HCT116 (cell line): ENCODE measurements at regions not wholly inside any gene's neighbourhood (a gene's known extent, or its start where the extent isn't known, plus 50 kb on each side); places are given as distances from the start of the nearest gene placed in this dataset.

ENCODE experiments used
- ATAC-seq: fragments of 200-7000 bp; cut with Tn5 transposase; 2 replicates; pipeline ENCODE4 v1.9.1; 2020; ENCODE audit warnings: mild to moderate bottlenecking, moderate library complexity
- BruUV-seq: library from RNA; stranded (reverse); fragments of 400-500 nt; replicated peaks from 2 replicates; lab custom pipeline; 2021; lab: Mats Ljungman, UMichigan
- CTCF ChIA-PET: fragments of 300-600 bp; sonication (Branson Sonifier 250); formaldehyde crosslinking; loops from one replicate; lab custom pipeline; 2021; ENCODE audit warnings: antibody characterized with exemption; lab: Charles Lee
- POLR2A ChIA-PET: fragments of 300-600, 350-600 bp; sonication (Branson Sonifier 250); formaldehyde crosslinking; loops from one replicate; lab custom pipeline; 2021; ENCODE audit warnings: antibody characterized with exemption; lab: Charles Lee
- RAD21 ChIA-PET, 2 experiments: fragments of 300-600 bp; sonication (Branson Sonifier 250); formaldehyde crosslinking; loops; one replicate each; lab custom pipeline; 2023; ENCODE audit warnings: low total read pairs in 2 of 2; ENCODE audit not compliant: uncharacterized antibody in 2 of 2, unreplicated experiment in 2 of 2, low non-redundant PET in 1 of 2; lab: Charles Lee
- DNase-seq: peaks from one replicate; pipeline ENCODE4 v3.0.0-alpha.2; 2010; ENCODE audit warnings: low read depth, low spot score
- H2AFZ ChIP-seq: fragments of 200-600 bp; shearing (Covaris generic), sonication (generic); 2 replicates; pipeline ENCODE4 v1.6.1; 2017; ENCODE audit warnings: low read depth, mixed run types, mixed read lengths, antibody characterized with exemption, low read length; ENCODE audit not compliant: poor library complexity, severe bottlenecking
- H3K27ac ChIP-seq: 2 replicates; pipeline ENCODE4 v1.5.1; 2012; ENCODE audit warnings: low read depth, low read length
- H3K27me3 ChIP-seq: fragments of 200-600 bp; sonication (generic); 2 replicates; pipeline ENCODE4 v1.6.1; 2016; ENCODE audit warnings: mixed run types, low read length, mixed read lengths; ENCODE audit not compliant: insufficient read depth
- H3K36me3 ChIP-seq, 2 experiments: fragments of 200-500 bp in 1 of 2; fragments of 200-600 bp in 1 of 2; sonication (Bioruptor generic) in 1 of 2; sonication (generic) in 1 of 2; 2 replicates each; pipeline versions ENCODE4 v1.5.1 to v1.6.1; 2014 to 2016; ENCODE audit warnings: low read length in 2 of 2, inconsistent platforms in 1 of 2, mixed read lengths in 1 of 2, mixed run types in 1 of 2; ENCODE audit not compliant: insufficient read depth in 2 of 2, control insufficient read depth in 1 of 2
- H3K4me1 ChIP-seq, 2 experiments: fragments of 200-600 bp in 1 of 2; sonication (generic) in 1 of 2; 2 replicates each; pipeline versions ENCODE4 v1.5.1 to v1.6.1; 2012 to 2017; ENCODE audit warnings: low read length in 2 of 2, inconsistent platforms in 1 of 2, mild to moderate bottlenecking in 1 of 2, mixed read lengths in 1 of 2, mixed run types in 1 of 2, moderate library complexity in 1 of 2; ENCODE audit not compliant: insufficient read depth in 2 of 2, control insufficient read depth in 1 of 2
- H3K4me2 ChIP-seq: fragments of 200-600 bp; sonication (generic); 2 replicates; pipeline ENCODE4 v1.6.1; 2017; ENCODE audit warnings: mixed run types, low read length, mixed read lengths
- H3K4me3 ChIP-seq, 2 experiments: fragments of 200-600 bp in 1 of 2; sonication (generic) in 1 of 2; replicated peaks in 1 of 2; 2 replicates each; pipeline ENCODE4 v1.5.1; 2011 to 2016; ENCODE audit warnings: low read length in 2 of 2, control low read depth in 1 of 2, low read depth in 1 of 2, mild to moderate bottlenecking in 1 of 2, mixed read lengths in 1 of 2, mixed run types in 1 of 2
- H3K79me2 ChIP-seq: fragments of 200-600 bp; sonication (generic); 2 replicates; pipeline ENCODE4 v1.6.1; 2017; ENCODE audit warnings: mild to moderate bottlenecking, mixed run types, low read length, moderate library complexity, mixed read lengths; ENCODE audit not compliant: insufficient read depth
- H3K9ac ChIP-seq: fragments of 200-600 bp; sonication (generic); 2 replicates; pipeline ENCODE4 v1.6.1; 2016; ENCODE audit warnings: low read length, mixed read lengths
- H3K9me2 ChIP-seq: fragments of 200-600 bp; sonication (generic), shearing (Covaris generic); 2 replicates; pipeline ENCODE4 v1.6.1; 2017; ENCODE audit warnings: mixed run types, mild to moderate bottlenecking, moderate library complexity; ENCODE audit not compliant: insufficient read depth
- H3K9me3 ChIP-seq, 2 experiments: fragments of 200-500 bp in 1 of 2; fragments of 200-600 bp in 1 of 2; sonication (Bioruptor generic) in 1 of 2; sonication (generic) in 1 of 2; 2 replicates each; pipeline ENCODE4 v1.6.1; 2014 to 2017; ENCODE audit warnings: low read length in 2 of 2, mixed read lengths in 2 of 2, inconsistent platforms in 1 of 2, low read depth in 1 of 2, mild to moderate bottlenecking in 1 of 2, mixed run types in 1 of 2, moderate library complexity in 1 of 2; ENCODE audit not compliant: control insufficient read depth in 1 of 2, insufficient read depth in 1 of 2
- H4K20me1 ChIP-seq: fragments of 200-600 bp; sonication (generic), shearing (Covaris generic); 2 replicates; pipeline ENCODE4 v1.6.1; 2017; ENCODE audit warnings: mixed run types, mild to moderate bottlenecking, moderate library complexity; ENCODE audit not compliant: insufficient read depth
- ATF3 ChIP-seq: IDR thresholded peaks from 2 replicates; pipeline ENCODE4 v1.6.1; 2012
- CEBPB ChIP-seq: IDR thresholded peaks from 2 replicates; pipeline ENCODE4 v1.6.1; 2012; ENCODE audit warnings: low read depth
- CTCF ChIP-seq, 3 experiments: fragments of 200-600 bp in 1 of 3; sonication (generic) in 1 of 3; IDR thresholded peaks in 2 of 3; conservative IDR thresholded peaks in 1 of 3; 2 replicates each; pipeline ENCODE4 v1.5.1; 2012 to 2017; ENCODE audit warnings: low read depth in 2 of 3, low read length in 2 of 3, antibody characterized with exemption in 1 of 3, borderline replicate concordance in 1 of 3, control low read depth in 1 of 3, mild to moderate bottlenecking in 1 of 3, mixed read lengths in 1 of 3, mixed run types in 1 of 3, moderate library complexity in 1 of 3; ENCODE audit not compliant: insufficient read depth in 1 of 3
- EGR1 ChIP-seq: IDR thresholded peaks from 2 replicates; pipeline ENCODE4 v1.6.1; 2012; ENCODE audit warnings: low read depth
- EZH2phosphoT487 ChIP-seq: fragments of 200-600 bp; IDR thresholded peaks from 2 replicates; pipeline ENCODE4 v1.6.1; 2018; ENCODE audit warnings: antibody characterized with exemption, borderline replicate concordance
- FOSL1 ChIP-seq: IDR thresholded peaks from 2 replicates; pipeline ENCODE4 v1.6.1; 2012; ENCODE audit warnings: low read depth
- JUND ChIP-seq: IDR thresholded peaks from 2 replicates; pipeline ENCODE4 v1.6.1; 2012
- MAX ChIP-seq: IDR thresholded peaks from 2 replicates; pipeline ENCODE4 v1.6.1; 2012
- RAD21 ChIP-seq: IDR thresholded peaks from 2 replicates; pipeline ENCODE4 v1.6.1; 2012; ENCODE audit warnings: low read depth, mild to moderate bottlenecking
- SIN3A ChIP-seq: IDR thresholded peaks from 2 replicates; pipeline ENCODE4 v1.6.1; 2012; ENCODE audit warnings: low read depth
- SP1 ChIP-seq: IDR thresholded peaks from 2 replicates; pipeline ENCODE4 v1.6.1; 2012; ENCODE audit warnings: low read depth
- SRF ChIP-seq: IDR thresholded peaks from 2 replicates; pipeline ENCODE4 v1.6.1; 2012; ENCODE audit warnings: low read depth
- TCF7L2 ChIP-seq: IDR thresholded peaks from 2 replicates; pipeline ENCODE4 v1.7.0; 2011; ENCODE audit warnings: borderline replicate concordance, inconsistent platforms; ENCODE audit not compliant: insufficient read depth, insufficient read length; ENCODE audit errors: extremely low read depth
- ZBTB33 ChIP-seq: IDR thresholded peaks from 2 replicates; pipeline ENCODE4 v1.6.1; 2011; ENCODE audit warnings: mild to moderate bottlenecking, low read length, moderate library complexity; ENCODE audit not compliant: insufficient replicate concordance; ENCODE audit errors: extremely low read depth
- ZNF274 ChIP-seq: fragments of 200-500 bp; sonication (Bioruptor generic); IDR thresholded peaks from 2 replicates; pipeline ENCODE4 v1.6.1; 2014; ENCODE audit warnings: mild to moderate bottlenecking, low read depth, low read length, inconsistent platforms
- intact Hi-C: fragments of 100-400 bp; cut with micrococcal nuclease; formaldehyde crosslinking; loops from 2 replicates; pipeline ENCODE4 v1.10.0; 2022

GRCh38 chr5:57569601-57570000, 87.0 kb upstream of the ACTBL2 start:
- no peak overlapping the region for H3K9ac ChIP-seq
- H3K4me3 ChIP-seq: no peak overlapping the region
- ATAC-seq: no peak
- no TSS peak for BruUV-seq
- H3K4me2 ChIP-seq: no peak overlapping the region
- H3K79me2 ChIP-seq: no peaks in the 10 kb centered on the region
- no peaks in the 10 kb centered on the region for H3K9me3 ChIP-seq
- ChIA-PET RAD21 (no interaction called here), CTCF (no interaction called here), POLR2A (no interaction called here)
- H3K4me1 ChIP-seq: no peaks in the 10 kb centered on the region
- DNase-seq: no peak
- H3K27ac ChIP-seq: no peak overlapping the region
- H3K36me3 ChIP-seq: no peaks in the 10 kb centered on the region
- H4K20me1 ChIP-seq: no peaks in the 10 kb centered on the region
- no peaks in the 10 kb centered on the region for H3K9me2 ChIP-seq
- intact Hi-C loops: no loop called here
- H2AFZ ChIP-seq: no peak overlapping the region
- no peaks in the 10 kb centered on the region for H3K27me3 ChIP-seq
- no peak for TF ChIP-seq ATF3
- TF ChIP-seq RAD21: no peak
- no peak for TF ChIP-seq TCF7L2
- TF ChIP-seq SIN3A: no peak
- no peak for TF ChIP-seq EZH2phosphoT487
- TF ChIP-seq FOSL1: no peak
- no peak for TF ChIP-seq ZNF274
- TF ChIP-seq CTCF (IDR thresholded peaks at IDR 0.05 in 2 of 3, conservative IDR thresholded peaks at IDR 0.05 in 1 of 3; ENCODE audit: borderline replicate concordance in 1 of 3, insufficient read depth in 1 of 3, low read depth in 2 of 3, low read length in 2 of 3): no peak
- TF ChIP-seq MAX: no peak
- no peak for TF ChIP-seq CEBPB
- TF ChIP-seq SP1: no peak
- TF ChIP-seq JUND: no peak
- no peak for TF ChIP-seq SRF
- TF ChIP-seq EGR1: no peak
- TF ChIP-seq ZBTB33: no peak
